Astrocyte (in vitro differentiated cells and primary cell): ENCODE measurements at regions not wholly inside any gene's neighbourhood (a gene's known extent, or its start where the extent isn't known, plus 50 kb on each side); places are given as distances from the start of the nearest gene placed in this dataset.
"Not testable (repeated sequence)": the region's sequence is repeated elsewhere in the genome, so short reads cannot be mapped to it uniquely, and the experiment has no call there.

ENCODE experiments used
- DNase-seq: peaks from one replicate; pipeline ENCODE4 v3.0.0-alpha.2; 2010; ENCODE audit warnings: low read depth
- FAIRE-seq: peaks from 2 replicates; lab custom pipeline; 2011; peaks lifted over from hg19 to GRCh38; lab: Jason Lieb, UNC
- H2AFZ ChIP-seq: 2 replicates; pipeline ENCODE4 v1.6.0; 2012; ENCODE audit warnings: low read depth, low read length, inconsistent platforms
- H3K27ac ChIP-seq: 2 replicates; pipeline ENCODE4 v1.5.1; 2011; ENCODE audit warnings: low read depth, low read length, inconsistent platforms
- H3K27me3 ChIP-seq: 2 replicates; pipeline ENCODE4 v1.6.0; 2011; ENCODE audit warnings: low read length, inconsistent platforms; ENCODE audit not compliant: insufficient read depth
- H3K36me3 ChIP-seq: 2 replicates; pipeline ENCODE4 v1.5.1; 2011; ENCODE audit warnings: low read length, inconsistent platforms; ENCODE audit not compliant: insufficient read depth
- H3K4me1 ChIP-seq: 2 replicates; pipeline ENCODE4 v1.5.1; 2011; ENCODE audit warnings: low read length, inconsistent platforms; ENCODE audit not compliant: insufficient read depth
- H3K4me2 ChIP-seq: 2 replicates; pipeline ENCODE4 v1.6.0; 2012; ENCODE audit warnings: low read length, inconsistent platforms
- H3K4me3 ChIP-seq: 2 replicates; pipeline ENCODE4 v1.5.1; 2011; ENCODE audit warnings: low read depth, mild to moderate bottlenecking, low read length, inconsistent platforms; ENCODE audit not compliant: insufficient read depth
- H3K79me2 ChIP-seq: 2 replicates; pipeline ENCODE4 v1.6.0; 2012; ENCODE audit warnings: mild to moderate bottlenecking, low read length, inconsistent platforms; ENCODE audit not compliant: insufficient read depth
- H3K9ac ChIP-seq: 2 replicates; pipeline ENCODE4 v1.6.0; 2012; ENCODE audit warnings: mild to moderate bottlenecking, low read length, inconsistent platforms
- H3K9me3 ChIP-seq: 2 replicates; pipeline ENCODE4 v1.5.1; 2012; ENCODE audit warnings: low read depth, mild to moderate bottlenecking, low read length, inconsistent platforms; ENCODE audit not compliant: insufficient read depth
- H4K20me1 ChIP-seq: 2 replicates; pipeline ENCODE4 v1.6.0; 2012; ENCODE audit warnings: low read length, inconsistent platforms; ENCODE audit not compliant: insufficient read depth
- H3K27ac Mint-ChIP-seq: one replicate; pipeline ENCODE4 v1.8.0; 2021; ENCODE audit warnings: mild to moderate bottlenecking, mixed read lengths; ENCODE audit not compliant: unreplicated experiment
- H3K27me3 Mint-ChIP-seq: one replicate; pipeline ENCODE4 v1.8.0; 2021; ENCODE audit warnings: low read depth, mixed read lengths; ENCODE audit not compliant: unreplicated experiment
- H3K36me3 Mint-ChIP-seq: one replicate; pipeline ENCODE4 v1.8.0; 2021; ENCODE audit warnings: low read depth, mixed read lengths; ENCODE audit not compliant: unreplicated experiment
- H3K4me1 Mint-ChIP-seq: one replicate; pipeline ENCODE4 v1.8.0; 2021; ENCODE audit warnings: low read depth, mixed read lengths; ENCODE audit not compliant: unreplicated experiment
- H3K4me3 Mint-ChIP-seq: one replicate; pipeline ENCODE4 v1.8.0; 2021; ENCODE audit warnings: mild to moderate bottlenecking, moderate library complexity, mixed read lengths; ENCODE audit not compliant: unreplicated experiment
- H3K9me3 Mint-ChIP-seq: one replicate; pipeline ENCODE4 v1.8.0; 2021; ENCODE audit warnings: mild to moderate bottlenecking, mixed read lengths; ENCODE audit not compliant: unreplicated experiment
- EZH2 ChIP-seq: IDR thresholded peaks from 2 replicates; pipeline ENCODE4 v1.6.1; 2012; ENCODE audit warnings: mild to moderate bottlenecking, low read length, inconsistent platforms; ENCODE audit not compliant: insufficient read depth
- TF ChIP-seq, protein P1 (sequence below): IDR thresholded peaks from 2 replicates; pipeline ENCODE4 v1.5.1; 2011; ENCODE audit warnings: low read depth, mild to moderate bottlenecking, inconsistent platforms, low read length, moderate library complexity; ENCODE audit not compliant: insufficient read depth

DNA sequence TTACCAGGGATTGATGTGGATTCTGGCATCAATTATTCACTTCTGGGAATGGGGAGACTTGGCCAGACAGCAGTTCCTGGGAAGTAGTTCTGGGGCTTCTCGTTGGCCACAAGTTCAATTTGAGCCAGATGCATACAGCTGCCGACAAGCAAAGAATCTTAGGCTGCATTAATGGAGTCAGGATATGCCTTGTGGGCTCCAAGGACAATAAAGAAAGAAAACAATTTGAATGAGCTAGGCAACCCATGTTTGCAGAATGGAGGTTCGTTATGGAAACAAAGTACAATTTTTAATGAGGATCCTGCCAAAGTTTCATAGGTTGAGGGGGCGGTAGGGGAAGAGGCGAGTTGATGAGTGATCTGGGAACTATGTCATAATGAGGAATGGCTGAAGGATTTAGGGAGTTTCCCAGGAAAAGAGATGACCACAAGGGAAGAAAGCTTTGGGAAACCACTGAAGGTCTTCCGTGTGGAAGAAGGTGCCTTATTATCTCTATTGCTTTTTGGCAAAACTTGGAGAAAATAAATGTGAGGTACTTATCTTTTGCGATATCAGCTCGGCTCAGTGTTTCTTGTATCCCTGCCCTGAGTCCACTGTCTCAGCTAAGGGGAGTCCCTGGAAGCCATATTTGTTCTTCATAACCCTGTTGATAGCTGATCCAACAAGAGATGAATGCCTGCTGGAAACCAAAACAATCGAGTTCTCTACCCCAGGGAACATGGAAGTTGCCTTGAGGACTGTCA lies 181.0 kb upstream of the ZNF217 start:
- peaks cover 24% of the 10 kb centered on the region for H3K4me1 Mint-ChIP-seq
- Histone ChIP-seq H2AFZ (no peak overlapping the region), H3K4me1 (peaks cover 23% of the 10 kb centered on the region)

DNA sequence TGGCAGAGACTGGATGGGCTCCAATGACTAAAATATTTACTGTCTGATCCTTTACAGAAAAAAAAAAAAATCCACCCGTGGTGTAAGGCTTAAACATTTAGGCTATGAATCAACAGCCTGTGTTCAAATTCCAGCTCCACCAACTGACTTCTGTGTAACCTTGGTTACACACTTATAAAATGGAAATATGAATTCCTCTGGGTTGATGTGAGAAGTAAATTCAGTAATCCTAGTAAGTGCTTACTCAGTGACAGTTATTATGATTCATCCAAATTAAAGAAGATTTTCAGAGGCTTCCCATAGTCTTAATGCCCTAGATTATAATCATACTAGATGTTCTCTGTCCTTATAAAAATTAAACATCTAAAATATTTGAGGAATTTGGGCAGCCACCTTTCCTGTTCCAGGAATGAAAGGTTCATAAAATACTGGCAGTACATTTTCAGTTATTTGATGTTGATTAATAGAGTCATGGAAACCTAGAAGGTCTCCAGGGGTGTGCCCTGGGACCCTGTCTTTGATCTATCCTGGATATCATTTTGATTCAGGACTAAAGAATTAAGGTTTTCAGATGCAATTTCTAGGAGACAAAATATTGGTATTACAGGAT lies 180.3 kb upstream of the ZNF217 start:
- Histone ChIP-seq H3K27me3 (no peaks in the 10 kb centered on the region), H3K36me3 (no peaks in the 10 kb centered on the region), H3K4me1 (peaks cover 23% of the 10 kb centered on the region), H3K27ac (peak overlapping the region; percentile 100), H4K20me1 (no peaks in the 10 kb centered on the region), H3K4me3 (peak overlapping the region; percentile 39), H3K9me3 (no peaks in the 10 kb centered on the region), H3K9ac (peak overlapping the region; percentile 92), H3K79me2 (no peaks in the 10 kb centered on the region), H2AFZ (no peak overlapping the region), H3K4me2 (peak overlapping the region; percentile 78)
- DNase-seq (peak; percentile 98), FAIRE-seq (no peak)
- H3K4me1 Mint-ChIP-seq, result peaks cover 25% of the 10 kb centered on the region
- H3K27me3 Mint-ChIP-seq, result no peaks in the 10 kb centered on the region
- peak overlapping the region; percentile 34 for H3K4me3 Mint-ChIP-seq
- no peaks in the 10 kb centered on the region for H3K36me3 Mint-ChIP-seq
- no peaks in the 10 kb centered on the region for H3K9me3 Mint-ChIP-seq
- peak overlapping the region; percentile 99 for H3K27ac Mint-ChIP-seq
- TF ChIP-seq, protein P1, sequence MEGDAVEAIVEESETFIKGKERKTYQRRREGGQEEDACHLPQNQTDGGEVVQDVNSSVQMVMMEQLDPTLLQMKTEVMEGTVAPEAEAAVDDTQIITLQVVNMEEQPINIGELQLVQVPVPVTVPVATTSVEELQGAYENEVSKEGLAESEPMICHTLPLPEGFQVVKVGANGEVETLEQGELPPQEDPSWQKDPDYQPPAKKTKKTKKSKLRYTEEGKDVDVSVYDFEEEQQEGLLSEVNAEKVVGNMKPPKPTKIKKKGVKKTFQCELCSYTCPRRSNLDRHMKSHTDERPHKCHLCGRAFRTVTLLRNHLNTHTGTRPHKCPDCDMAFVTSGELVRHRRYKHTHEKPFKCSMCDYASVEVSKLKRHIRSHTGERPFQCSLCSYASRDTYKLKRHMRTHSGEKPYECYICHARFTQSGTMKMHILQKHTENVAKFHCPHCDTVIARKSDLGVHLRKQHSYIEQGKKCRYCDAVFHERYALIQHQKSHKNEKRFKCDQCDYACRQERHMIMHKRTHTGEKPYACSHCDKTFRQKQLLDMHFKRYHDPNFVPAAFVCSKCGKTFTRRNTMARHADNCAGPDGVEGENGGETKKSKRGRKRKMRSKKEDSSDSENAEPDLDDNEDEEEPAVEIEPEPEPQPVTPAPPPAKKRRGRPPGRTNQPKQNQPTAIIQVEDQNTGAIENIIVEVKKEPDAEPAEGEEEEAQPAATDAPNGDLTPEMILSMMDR, result no peak
- no peak for TF ChIP-seq EZH2

More for the DNA sequence above, 181.0 kb upstream of the ZNF217 start:
- DNase-seq (peak; percentile 97), FAIRE-seq (peak; percentile 96)
- Histone ChIP-seq H3K36me3 (no peaks in the 10 kb centered on the region), H4K20me1 (no peaks in the 10 kb centered on the region), H3K27me3 (no peaks in the 10 kb centered on the region), H3K4me2 (peak overlapping the region; percentile 78), H3K9ac (peak overlapping the region; percentile 92), H3K79me2 (no peaks in the 10 kb centered on the region), H3K27ac (peak overlapping the region; percentile 100), H3K9me3 (no peaks in the 10 kb centered on the region), H3K4me3 (peak overlapping the region; percentile 39)
- Mint-ChIP-seq H3K27me3 (no peaks in the 10 kb centered on the region), H3K36me3 (no peaks in the 10 kb centered on the region), H3K4me3 (peak overlapping the region; percentile 34), H3K9me3 (no peaks in the 10 kb centered on the region), H3K27ac (peak overlapping the region; percentile 99)
- no peak for TF ChIP-seq EZH2
- TF ChIP-seq, protein P1, result no peak

DNA sequence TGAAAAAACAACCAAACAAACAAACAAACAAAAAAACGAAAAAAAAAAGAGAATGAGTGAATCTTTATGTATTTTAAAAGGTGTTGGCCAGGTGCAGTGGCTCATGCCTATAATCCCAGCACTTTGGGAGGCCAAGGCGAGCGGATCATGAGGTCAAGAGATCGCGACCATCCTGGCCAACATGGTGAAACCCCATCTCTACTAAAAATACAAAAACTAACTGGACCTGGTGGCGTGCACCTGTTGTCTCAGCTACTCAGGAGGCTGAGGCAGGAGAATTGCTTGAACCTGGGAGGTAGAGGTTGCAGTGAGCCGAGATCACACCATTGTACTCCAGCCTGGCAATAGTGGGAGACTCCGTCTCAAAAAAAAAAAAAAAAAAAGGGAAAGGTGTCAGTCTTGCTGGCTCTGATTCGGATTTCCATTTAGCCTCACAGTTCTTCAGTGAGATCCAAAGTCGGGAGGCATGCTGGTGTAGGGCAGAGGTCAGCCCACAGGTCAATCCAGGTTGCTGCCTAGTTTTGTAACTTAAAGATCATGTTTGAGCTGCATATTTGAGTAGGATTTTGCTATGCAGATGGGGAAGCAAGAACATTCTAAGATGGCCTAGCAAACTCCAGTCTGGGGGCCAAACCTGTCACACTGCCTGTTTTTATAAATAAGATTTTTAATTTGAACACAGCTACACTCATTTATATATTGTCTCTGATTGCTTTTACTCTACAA lies 179.6 kb upstream of the ZNF217 start:
- H3K36me3 Mint-ChIP-seq, H3K27me3 Mint-ChIP-seq, FAIRE-seq, H4K20me1 ChIP-seq, DNase-seq, H2AFZ ChIP-seq, H3K4me3 Mint-ChIP-seq, H3K4me3 ChIP-seq, H3K9me3 Mint-ChIP-seq, H3K79me2 ChIP-seq, H3K27me3 ChIP-seq, H3K9me3 ChIP-seq, H3K36me3 ChIP-seq: not testable (repeated sequence)
- H3K4me2 ChIP-seq, result peak overlapping the region; percentile 78
- H3K4me1 Mint-ChIP-seq, result peaks cover 29% of the 10 kb centered on the region
- peak overlapping the region; percentile 92 for H3K9ac ChIP-seq
- H3K27ac Mint-ChIP-seq, result peak overlapping the region; percentile 99
- peaks cover 23% of the 10 kb centered on the region for H3K4me1 ChIP-seq
- H3K27ac ChIP-seq, result peak overlapping the region; percentile 100
